A673 (cell line): ENCODE measurements at regions not wholly inside any gene's neighbourhood (a gene's known extent, or its start where the extent isn't known, plus 50 kb on each side); places are given as distances from the start of the nearest gene placed in this dataset.

Source experiments
- CTCF ChIP-seq: fragments of 300-800, 200-600 bp; sonication (generic); conservative IDR thresholded peaks from 2 replicates; pipeline ENCODE4 v1.5.1; 2017; ENCODE audit warnings: low read depth, mild to moderate bottlenecking, antibody characterized with exemption, low read length, moderate library complexity, mixed read lengths
- EZH2 ChIP-seq: fragments of 200-600 bp; sonication (generic); IDR thresholded peaks from 2 replicates; pipeline ENCODE4 v1.6.1; 2017; ENCODE audit warnings: borderline replicate concordance, low read depth, mild to moderate bottlenecking, mixed read lengths, antibody characterized with exemption, low read length; ENCODE audit not compliant: poor library complexity, severe bottlenecking

- no peak for TF ChIP-seq CTCF
- TF ChIP-seq EZH2, result no peak
Measured at GRCh38 chrX:9249051-9249846, 215.3 kb upstream of the FAM9B start.
